SK-N-SH treated with all-trans-retinoic acid at 6 μM for 48 hours (cell line): ENCODE measurements at regions not wholly inside any gene's neighbourhood (a gene's known extent, or its start where the extent isn't known, plus 50 kb on each side); places are given as distances from the start of the nearest gene placed in this dataset.

Experiments used
- ARNTL ChIP-seq: fragments of 450-650 bp; formaldehyde crosslinking; IDR thresholded peaks from 2 replicates; pipeline ENCODE4 v1.5.0; 2020; ENCODE audit warnings: low read depth, mild to moderate bottlenecking, moderate library complexity, borderline replicate concordance
- OSR1 ChIP-seq: fragments of 250-450 bp; sonication (Bioruptor Pico); IDR thresholded peaks from 2 replicates; pipeline ENCODE4 v1.8.0; 2022; ENCODE audit warnings: moderate library complexity, mild to moderate bottlenecking, inconsistent platforms
- TF ChIP-seq, protein P1 (sequence below): fragments of 250-450 bp; sonication (Bioruptor Pico); IDR thresholded peaks from 2 replicates; pipeline ENCODE4 v1.8.0; 2020; ENCODE audit warnings: mild to moderate bottlenecking, moderate library complexity, borderline replicate concordance

DNA sequence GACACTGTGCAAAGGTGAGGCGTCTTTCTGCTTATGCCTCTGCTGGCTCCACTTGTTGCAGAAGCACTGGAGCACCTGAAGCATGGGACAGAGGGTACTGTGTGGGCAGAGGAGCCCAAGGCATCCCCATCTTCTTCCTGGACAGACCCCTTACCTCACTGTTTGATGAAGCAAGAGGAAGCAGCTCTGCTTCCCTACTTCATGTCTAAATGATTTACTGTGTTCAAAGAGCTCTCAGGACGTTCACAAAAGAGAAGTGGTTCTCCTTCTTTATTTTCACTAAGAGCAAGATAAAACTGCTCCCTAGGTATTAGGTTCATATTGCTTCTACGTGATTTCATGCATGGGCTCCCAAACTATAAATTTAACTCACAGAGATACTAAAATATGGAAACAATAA, 1635.4 kb upstream of the SLC10A2 start:
- TF ChIP-seq, protein P1, sequence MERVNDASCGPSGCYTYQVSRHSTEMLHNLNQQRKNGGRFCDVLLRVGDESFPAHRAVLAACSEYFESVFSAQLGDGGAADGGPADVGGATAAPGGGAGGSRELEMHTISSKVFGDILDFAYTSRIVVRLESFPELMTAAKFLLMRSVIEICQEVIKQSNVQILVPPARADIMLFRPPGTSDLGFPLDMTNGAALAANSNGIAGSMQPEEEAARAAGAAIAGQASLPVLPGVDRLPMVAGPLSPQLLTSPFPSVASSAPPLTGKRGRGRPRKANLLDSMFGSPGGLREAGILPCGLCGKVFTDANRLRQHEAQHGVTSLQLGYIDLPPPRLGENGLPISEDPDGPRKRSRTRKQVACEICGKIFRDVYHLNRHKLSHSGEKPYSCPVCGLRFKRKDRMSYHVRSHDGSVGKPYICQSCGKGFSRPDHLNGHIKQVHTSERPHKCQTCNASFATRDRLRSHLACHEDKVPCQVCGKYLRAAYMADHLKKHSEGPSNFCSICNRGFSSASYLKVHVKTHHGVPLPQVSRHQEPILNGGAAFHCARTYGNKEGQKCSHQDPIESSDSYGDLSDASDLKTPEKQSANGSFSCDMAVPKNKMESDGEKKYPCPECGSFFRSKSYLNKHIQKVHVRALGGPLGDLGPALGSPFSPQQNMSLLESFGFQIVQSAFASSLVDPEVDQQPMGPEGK (CRISPR knock-in tag): no peak
- TF ChIP-seq ARNTL (no peak), OSR1 (CRISPR knock-in tag) (no peak)
